Esophagus squamous epithelium (tissue), 4 donors: ENCODE measurements at regions not wholly inside any gene's neighbourhood (a gene's known extent, or its start where the extent isn't known, plus 50 kb on each side); places are given as distances from the start of the nearest gene placed in this dataset.

Experiments used
- CTCF ChIP-seq, 6 experiments: fragments of 450-650 bp in 4 of 6; fragments of 200-600 bp in 2 of 6; sonication (generic) in 2 of 6; IDR thresholded peaks; one replicate each; pipeline ENCODE4 v1.5.1; 2016 to 2019; ENCODE audit warnings: antibody characterized with exemption in 6 of 6, mild to moderate bottlenecking in 4 of 6, moderate library complexity in 4 of 6
- POLR2A ChIP-seq, 4 donors: fragments of 450-650 bp; IDR thresholded peaks; one replicate each; pipeline ENCODE4 v1.6.1; 2017; ENCODE audit warnings: antibody characterized with exemption in 4 of 4, mild to moderate bottlenecking in 4 of 4, moderate library complexity in 3 of 4

- TF ChIP-seq CTCF (IDR thresholded peaks at IDR 0.05) (no peak), POLR2A (IDR thresholded peaks at IDR 0.05) (no peak)
Measured at GRCh38 chr3:181363231-181363630, 348.5 kb upstream of the SOX2 start.
